A549 (cell line): ENCODE measurements at regions not wholly inside any gene's neighbourhood (a gene's known extent, or its start where the extent isn't known, plus 50 kb on each side); places are given as distances from the start of the nearest gene placed in this dataset.

Source experiments
- ATAC-seq, 2 experiments: fragments of 200-7000 bp in 1 of 2; fragments of >200 bp in 1 of 2; cut with Nextera tagmentation in 1 of 2; cut with Tn5 transposase in 1 of 2; 3 replicates each; pipeline versions ENCODE4 v1.8.0 to v1.9.1; 2018 to 2020; ENCODE audit warnings: mild to moderate bottlenecking in 1 of 2, moderate library complexity in 1 of 2
- CTCF ChIA-PET: fragments of 300-600 bp; sonication (Branson Sonifier 250); formaldehyde crosslinking; extraction: SDS; loops from one replicate; lab custom pipeline; 2021; ENCODE audit warnings: antibody characterized with exemption, inconsistent platforms; lab: Yijun Ruan, JAX
- POLR2A ChIA-PET: fragments of 350-600 bp; formaldehyde crosslinking; extraction: SDS; loops from one replicate; lab custom pipeline; 2021; ENCODE audit warnings: antibody characterized with exemption, inconsistent platforms; lab: Yijun Ruan, JAX
- DNase-seq, 2 experiments: peaks; one replicate each; pipeline versions ENCODE4 v3.0.0 to v3.0.0-alpha.2; 2011 to 2016; ENCODE audit warnings: low read depth in 1 of 2, low spot score in 1 of 2
- FAIRE-seq: peaks from 2 replicates; lab custom pipeline; 2011; peaks lifted over from hg19 to GRCh38; lab: Jason Lieb, UNC
- H3K27ac ChIP-seq, 2 experiments: fragments of >200 bp; sonication (Bioruptor Twin); formaldehyde crosslinking; 3 replicates each; pipeline ENCODE4 v1.5.1; 2016 to 2017
- H3K4me1 ChIP-seq: fragments of >200 bp; sonication (Bioruptor Twin); formaldehyde crosslinking; 3 replicates; pipeline ENCODE4 v1.6.1; 2016
- H3K4me2 ChIP-seq: fragments of >200 bp; sonication (Bioruptor Twin); formaldehyde crosslinking; 3 replicates; pipeline ENCODE4 v1.6.1; 2016
- H3K4me3 ChIP-seq: fragments of >200 bp; sonication (Bioruptor Twin); formaldehyde crosslinking; 3 replicates; pipeline ENCODE4 v1.5.1; 2016
- H3K9me3 ChIP-seq: fragments of >200 bp; sonication (Bioruptor Twin); formaldehyde crosslinking; 3 replicates; pipeline ENCODE4 v1.6.1; 2016
- ATOH8 ChIP-seq: fragments of 250-450 bp; sonication (Bioruptor Pico); IDR thresholded peaks from 2 replicates; pipeline ENCODE4 v1.5.0; 2020; ENCODE audit warnings: low read depth, mild to moderate bottlenecking, moderate library complexity
- BCL3 ChIP-seq: fragments of >200 bp; sonication (Bioruptor Twin); formaldehyde crosslinking; IDR thresholded peaks from 3 replicates; pipeline ENCODE4 v1.6.1; 2016
- CEBPB ChIP-seq, 2 experiments: fragments of >200 bp in 1 of 2; sonication (Bioruptor Twin) in 1 of 2; formaldehyde crosslinking in 1 of 2; IDR thresholded peaks; 2 replicates each; pipeline ENCODE4 v1.6.1; 2012 to 2016
- CHD4 ChIP-seq: fragments of 200-600 bp; sonication (generic); IDR thresholded peaks from 2 replicates; pipeline ENCODE4 v1.6.1; 2016; ENCODE audit warnings: antibody characterized with exemption, mild to moderate bottlenecking, borderline replicate concordance
- E2F6 ChIP-seq: IDR thresholded peaks from 2 replicates; pipeline ENCODE4 v1.6.1; 2012; ENCODE audit warnings: low read depth, borderline replicate concordance
- EHF ChIP-seq: fragments of 250-450 bp; sonication (Bioruptor Pico); IDR thresholded peaks from 2 replicates; pipeline ENCODE4 v1.5.0; 2020; ENCODE audit warnings: mild to moderate bottlenecking
- ELK1 ChIP-seq: fragments of 150-350 bp; IDR thresholded peaks from 2 replicates; pipeline ENCODE4 v1.6.1; 2014; ENCODE audit warnings: low read depth, mild to moderate bottlenecking, low read length
- EP300 ChIP-seq, 2 experiments: fragments of >200 bp; sonication (Bioruptor Twin); formaldehyde crosslinking; IDR thresholded peaks; 2 replicates in 1 of 2; 3 replicates in 1 of 2; pipeline ENCODE4 v1.6.1; 2016 to 2017
- FOSB ChIP-seq: fragments of 250-450 bp; sonication (Bioruptor Pico); IDR thresholded peaks from 2 replicates; pipeline ENCODE4 v1.5.0; 2020; ENCODE audit warnings: mild to moderate bottlenecking, moderate library complexity
- FOXS1 ChIP-seq: fragments of 250-450 bp; sonication (Bioruptor Pico); IDR thresholded peaks from 2 replicates; pipeline ENCODE4 v1.5.0; 2020; ENCODE audit warnings: mild to moderate bottlenecking, moderate library complexity
- HES2 ChIP-seq: fragments of >200 bp; sonication (Bioruptor Twin); formaldehyde crosslinking; IDR thresholded peaks from 2 replicates; pipeline ENCODE4 v1.6.1; 2016
- HOXB13 ChIP-seq: fragments of 250-450 bp; sonication (Bioruptor Pico); IDR thresholded peaks from 2 replicates; pipeline ENCODE4 v1.5.0; 2020; ENCODE audit warnings: low read depth, mild to moderate bottlenecking, moderate library complexity
- HOXB5 ChIP-seq: fragments of 250-450 bp; sonication (Bioruptor Pico); IDR thresholded peaks from 2 replicates; pipeline ENCODE4 v1.5.0; 2020; ENCODE audit warnings: mild to moderate bottlenecking, moderate library complexity
- JUN ChIP-seq, 2 experiments: fragments of >200 bp; sonication (Bioruptor Twin); formaldehyde crosslinking; IDR thresholded peaks; 2 replicates in 1 of 2; 3 replicates in 1 of 2; pipeline ENCODE4 v1.6.1; 2016 to 2017
- MAZ ChIP-seq: fragments of 150-350 bp; IDR thresholded peaks from 2 replicates; pipeline ENCODE4 v1.6.1; 2014; ENCODE audit warnings: antibody characterized with exemption, low read depth, low read length, borderline replicate concordance
- NPAS2 ChIP-seq: fragments of 250-450 bp; sonication (Bioruptor Pico); IDR thresholded peaks from 2 replicates; pipeline ENCODE4 v1.8.0; 2022; ENCODE audit warnings: mild to moderate bottlenecking, moderate library complexity, borderline replicate concordance
- NR3C1 ChIP-seq: fragments of >200 bp; sonication (Bioruptor Twin); formaldehyde crosslinking; IDR thresholded peaks from 3 replicates; pipeline ENCODE4 v1.6.1; 2017
- POLR2AphosphoS2 ChIP-seq: conservative IDR thresholded peaks from 2 replicates; pipeline ENCODE4 v1.6.1; 2012; ENCODE audit warnings: low read length, improper control_type of control experiment, inconsistent platforms
- RARB ChIP-seq: fragments of 250-450 bp; sonication (Bioruptor Pico); IDR thresholded peaks from 2 replicates; pipeline ENCODE4 v1.8.0; 2021; ENCODE audit warnings: mild to moderate bottlenecking, moderate library complexity
- REST ChIP-seq: fragments of 200-600 bp; sonication (generic); IDR thresholded peaks from 2 replicates; pipeline ENCODE4 v1.6.1; 2016; ENCODE audit warnings: antibody characterized with exemption, mild to moderate bottlenecking, moderate library complexity
- SREBF2 ChIP-seq: fragments of 450-650 bp; IDR thresholded peaks from 2 replicates; pipeline ENCODE4 v1.6.1; 2014; ENCODE audit warnings: mild to moderate bottlenecking, moderate library complexity
- TP53 ChIP-seq: fragments of 250-450 bp; sonication (Bioruptor Pico); IDR thresholded peaks from 2 replicates; pipeline ENCODE4 v1.5.0; 2021; ENCODE audit warnings: mild to moderate bottlenecking, moderate library complexity
- ZC3H11A ChIP-seq: fragments of 450-650 bp; IDR thresholded peaks from 2 replicates; pipeline ENCODE4 v1.6.1; 2014; ENCODE audit warnings: antibody characterized with exemption, mild to moderate bottlenecking
- WGBS: methylation state at CpG from one replicate; pipeline ENCODE4 v1.1.6; 2017; ENCODE audit errors: missing lambda C conversion rate; 5-methylcytosine and 5-hydroxymethylcytosine counted together

- TF ChIP-seq JUN (IDR thresholded peaks at IDR 0.05) (no peak), FOXS1 (CRISPR knock-in tag) (no peak), MAZ (no peak), TP53 (CRISPR knock-in tag) (no peak), HES2 (no peak)
- TF ChIP-seq, all 56 proteins: peak for 0
- no peaks in the 10 kb centered on the region for H3K4me1 ChIP-seq
- ATAC-seq (no peak), FAIRE-seq (no peak), DNase-seq (no peak)
- ChIA-PET CTCF (no interaction called here), POLR2A (no interaction called here)
- no peaks in the 10 kb centered on the region for H3K9me3 ChIP-seq
- H3K4me2 ChIP-seq, result no peak overlapping the region
- 0% methylated on average over 1 of the region's 1 CpG for WGBS
- no peak overlapping the region for H3K4me3 ChIP-seq
- H3K27ac ChIP-seq, result no peak overlapping the region
These were observed 1141.1 kb upstream of the ACO1 start for GRCh38 chr9:31243386-31243785.

GRCh38 chr9:31248156-31248555 is 1136.3 kb upstream of the ACO1 start:
- CTCF ChIA-PET, result no interaction called here
- FAIRE-seq, result no peak
- WGBS, result 0% methylated on average over 1 of the region's 1 CpG

GRCh38 chr9:31251386-31251785 is 1133.1 kb upstream of the ACO1 start:
- H3K4me3 ChIP-seq, result no peak overlapping the region
- no peak for TF ChIP-seq REST
- TF ChIP-seq HES2, result no peak
- TF ChIP-seq BCL3, result no peak
- no peak for TF ChIP-seq HOXB13
- TF ChIP-seq NPAS2, result no peak
- TF ChIP-seq HOXB5 (CRISPR knock-in tag), result no peak
- TF ChIP-seq CHD4, result no peak
- TF ChIP-seq NR3C1, result no peak
- no peak for TF ChIP-seq MAZ
- TF ChIP-seq E2F6, result no peak
- TF ChIP-seq EHF (CRISPR knock-in tag), result no peak
- no peak for TF ChIP-seq ATOH8 (CRISPR knock-in tag)
- TF ChIP-seq SREBF2, result no peak
- TF ChIP-seq ZC3H11A, result no peak
- no peak for TF ChIP-seq JUN (IDR thresholded peaks at IDR 0.05)
- TF ChIP-seq POLR2AphosphoS2, result no peak
- TF ChIP-seq FOSB (CRISPR knock-in tag), result no peak
- no peak for TF ChIP-seq RARB (CRISPR knock-in tag)
- TF ChIP-seq ELK1, result no peak
- ChIA-PET CTCF (no interaction called here), POLR2A (no interaction called here)
- no peaks in the 10 kb centered on the region for H3K4me1 ChIP-seq
- H3K27ac ChIP-seq, result no peak overlapping the region
- H3K4me2 ChIP-seq, result no peak overlapping the region
- FAIRE-seq (no peak), DNase-seq (no peak), ATAC-seq (no peak)
- no peaks in the 10 kb centered on the region for H3K9me3 ChIP-seq
- WGBS, result 34% methylated on average over 2 of the region's 2 CpGs

More at GRCh38 chr9:31248156-31248555, 1136.3 kb upstream of the ACO1 start:
- H3K9me3 ChIP-seq, result no peaks in the 10 kb centered on the region
- POLR2A ChIA-PET, result no interaction called here
- H3K27ac ChIP-seq, result no peak overlapping the region
- no peak overlapping the region for H3K4me2 ChIP-seq
- H3K4me1 ChIP-seq, result no peaks in the 10 kb centered on the region
- TF ChIP-seq CEBPB (IDR thresholded peaks at IDR 0.05) (no peak), EP300 (IDR thresholded peaks at IDR 0.05) (no peak)
- H3K4me3 ChIP-seq, result no peak overlapping the region
- no peak for ATAC-seq
- no peak for DNase-seq
